ENCODE measurements at regions not wholly inside any gene's neighbourhood (a gene's known extent, or its start where the extent isn't known, plus 50 kb on each side); places are given as distances from the start of the nearest gene placed in this dataset.

- Histone ChIP-seq H3K9ac (ENCODE audit: low read depth in 2 of 2, low read length in 2 of 2) (no peak overlapping the region), H3K4me3 (no peak overlapping the region), H3K27me3 (no peaks in the 10 kb centered on the region), H3K27ac (no peak overlapping the region), H3K4me1 (no peaks in the 10 kb centered on the region), H3K36me3 (no peaks in the 10 kb centered on the region), H3K9me3 (no peaks in the 10 kb centered on the region)
- no peak for TF ChIP-seq CTCF (IDR thresholded peaks at IDR 0.05)
- intact Hi-C loops (cut with DNase I), result no loop called here
- DNase-seq, result no peak
Measured at GRCh38 chrX:45267007-45267406, 66.3 kb upstream of the DIPK2B start.

- DNase-seq, result no peak
- H3K27ac ChIP-seq, result no peak overlapping the region
- no peak for TF ChIP-seq CTCF (IDR thresholded peaks at IDR 0.05)
- no peak overlapping the region for H3K4me3 ChIP-seq
- intact Hi-C loops (cut with DNase I), result no loop called here
- H3K36me3 ChIP-seq, result no peaks in the 10 kb centered on the region
- no peaks in the 10 kb centered on the region for H3K9me3 ChIP-seq
- H3K4me1 ChIP-seq, result no peaks in the 10 kb centered on the region
- H3K9ac ChIP-seq (ENCODE audit: low read depth in 2 of 2, low read length in 2 of 2), result no peak overlapping the region
- H3K27me3 ChIP-seq, result no peaks in the 10 kb centered on the region
Measured at GRCh38 chrX:45266456-45266855, 65.8 kb upstream of the DIPK2B start.

GRCh38 chrX:45264865-45265264 is 64.2 kb upstream of the DIPK2B start:
- TF ChIP-seq CTCF (IDR thresholded peaks at IDR 0.05), result no peak
- H3K9ac ChIP-seq (ENCODE audit: low read depth in 2 of 2, low read length in 2 of 2), result no peak overlapping the region
- DNase-seq, result no peak
- no peaks in the 10 kb centered on the region for H3K27me3 ChIP-seq
- no peak overlapping the region for H3K27ac ChIP-seq
- H3K4me1 ChIP-seq, result no peaks in the 10 kb centered on the region
- H3K4me3 ChIP-seq, result no peak overlapping the region
- H3K36me3 ChIP-seq, result no peaks in the 10 kb centered on the region
- intact Hi-C loops (cut with DNase I), result no loop called here
- no peaks in the 10 kb centered on the region for H3K9me3 ChIP-seq

GRCh38 chrX:45261471-45261870 is 60.8 kb upstream of the DIPK2B start:
- Histone ChIP-seq H3K27ac (no peak overlapping the region), H3K9me3 (no peaks in the 10 kb centered on the region), H3K4me1 (no peaks in the 10 kb centered on the region), H3K27me3 (no peaks in the 10 kb centered on the region), H3K4me3 (no peak overlapping the region), H3K9ac (ENCODE audit: low read depth in 2 of 2, low read length in 2 of 2) (no peak overlapping the region), H3K36me3 (no peaks in the 10 kb centered on the region)
- no peak for DNase-seq
- intact Hi-C loops (cut with DNase I), result no loop called here
- TF ChIP-seq CTCF (IDR thresholded peaks at IDR 0.05), result no peak

- H3K9me3 ChIP-seq, result no peaks in the 10 kb centered on the region
- no peaks in the 10 kb centered on the region for H3K4me1 ChIP-seq
- H3K36me3 ChIP-seq, result no peaks in the 10 kb centered on the region
- intact Hi-C loops (cut with DNase I), result no loop called here
- no peak for TF ChIP-seq CTCF (IDR thresholded peaks at IDR 0.05)
- no peak overlapping the region for H3K9ac ChIP-seq (ENCODE audit: low read depth in 2 of 2, low read length in 2 of 2)
- no peak overlapping the region for H3K27ac ChIP-seq
- no peak for DNase-seq
- H3K4me3 ChIP-seq, result no peak overlapping the region
- no peaks in the 10 kb centered on the region for H3K27me3 ChIP-seq
Measured at GRCh38 chrX:45261005-45261404, 60.3 kb upstream of the DIPK2B start.

Measured in colonic mucosa (tissue), 4 donors.